ENCODE measurements at regions not wholly inside any gene's neighbourhood (a gene's known extent, or its start where the extent isn't known, plus 50 kb on each side); places are given as distances from the start of the nearest gene placed in this dataset.

DNA sequence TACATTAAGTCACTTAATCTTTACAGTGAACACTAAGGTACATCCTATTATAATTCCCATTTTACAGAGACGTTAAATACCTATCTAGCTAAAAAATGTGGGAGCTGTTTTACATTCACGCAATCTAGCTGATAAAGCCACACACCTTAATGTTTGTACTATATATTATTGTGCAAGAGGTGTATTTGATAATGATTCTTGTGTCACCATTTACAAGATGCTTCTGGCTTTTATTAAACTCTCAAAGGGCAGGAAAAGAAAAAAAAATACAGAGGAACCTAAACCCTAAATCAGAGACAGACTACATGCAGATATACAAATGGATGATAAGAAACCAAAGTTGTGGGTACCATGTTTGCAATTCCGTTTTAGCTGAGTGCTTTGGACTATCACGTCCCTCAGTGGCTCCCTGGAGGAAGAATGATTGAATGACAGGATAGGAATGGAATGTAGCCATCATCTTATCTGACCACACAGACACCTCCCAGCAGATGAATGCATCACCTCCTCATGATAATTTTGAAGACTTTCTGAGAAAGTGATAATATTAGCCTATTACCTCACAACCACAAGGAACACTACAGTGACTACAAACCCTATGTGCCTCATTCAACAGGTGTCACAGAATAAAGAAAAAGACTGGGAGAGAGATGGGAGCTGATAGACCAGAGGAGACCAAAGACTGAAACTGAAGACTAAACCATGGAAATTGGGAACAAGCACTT lies 230.5 kb upstream of the SERP2 start:
- TF ChIP-seq, protein P1, sequence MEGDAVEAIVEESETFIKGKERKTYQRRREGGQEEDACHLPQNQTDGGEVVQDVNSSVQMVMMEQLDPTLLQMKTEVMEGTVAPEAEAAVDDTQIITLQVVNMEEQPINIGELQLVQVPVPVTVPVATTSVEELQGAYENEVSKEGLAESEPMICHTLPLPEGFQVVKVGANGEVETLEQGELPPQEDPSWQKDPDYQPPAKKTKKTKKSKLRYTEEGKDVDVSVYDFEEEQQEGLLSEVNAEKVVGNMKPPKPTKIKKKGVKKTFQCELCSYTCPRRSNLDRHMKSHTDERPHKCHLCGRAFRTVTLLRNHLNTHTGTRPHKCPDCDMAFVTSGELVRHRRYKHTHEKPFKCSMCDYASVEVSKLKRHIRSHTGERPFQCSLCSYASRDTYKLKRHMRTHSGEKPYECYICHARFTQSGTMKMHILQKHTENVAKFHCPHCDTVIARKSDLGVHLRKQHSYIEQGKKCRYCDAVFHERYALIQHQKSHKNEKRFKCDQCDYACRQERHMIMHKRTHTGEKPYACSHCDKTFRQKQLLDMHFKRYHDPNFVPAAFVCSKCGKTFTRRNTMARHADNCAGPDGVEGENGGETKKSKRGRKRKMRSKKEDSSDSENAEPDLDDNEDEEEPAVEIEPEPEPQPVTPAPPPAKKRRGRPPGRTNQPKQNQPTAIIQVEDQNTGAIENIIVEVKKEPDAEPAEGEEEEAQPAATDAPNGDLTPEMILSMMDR (IDR thresholded peaks at IDR 0.05), result peak in 1 of 5 experiments; percentile 22
- TF ChIP-seq POLR2A (IDR thresholded peaks at IDR 0.05) (no peak), POLR2AphosphoS5 (IDR thresholded peaks at IDR 0.05) (no peak), EP300 (IDR thresholded peaks at IDR 0.05; ENCODE audit: low read depth) (no peak)

Data from transverse colon (tissue), 4 donors.